ACHN (cell line): ENCODE measurements at regions not wholly inside any gene's neighbourhood (a gene's known extent, or its start where the extent isn't known, plus 50 kb on each side); places are given as distances from the start of the nearest gene placed in this dataset.
"Not testable (repeated sequence)": the region's sequence is repeated elsewhere in the genome, so short reads cannot be mapped to it uniquely, and the experiment has no call there.

Experiments
- DNase-seq: peaks from one replicate; pipeline ENCODE4 v3.0.0-alpha.2; 2015
- in situ Hi-C: cut with HindIII; loops from 2 replicates; pipeline ENCODE4 v1.10.0; 2017; ENCODE audit warnings: low sequenced_read_pairs, low pct_ligation_motif_present, low pct_unique_long_range_greater_than_20kb

DNA sequence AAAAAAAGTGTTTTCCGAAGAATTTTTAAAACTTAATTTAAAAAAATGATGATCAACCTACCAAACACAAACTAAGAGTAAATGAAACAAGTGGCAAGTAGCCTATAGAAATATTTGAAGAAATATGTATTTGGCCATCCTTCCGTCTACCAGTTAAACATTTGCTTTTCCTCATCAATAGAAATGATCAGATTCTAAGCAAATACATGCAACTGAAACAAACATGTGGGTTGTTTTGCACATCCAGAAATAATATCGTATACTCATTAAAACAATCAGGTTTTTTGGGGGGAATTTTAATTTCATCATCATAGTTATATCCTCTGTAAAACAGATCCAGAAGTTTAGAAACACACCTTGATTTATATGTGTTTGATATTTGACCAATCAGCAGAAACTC lies 1011.7 kb downstream of the GATA3 start:
- in situ Hi-C loops, result no loop called here
- DNase-seq, result no peak

DNA sequence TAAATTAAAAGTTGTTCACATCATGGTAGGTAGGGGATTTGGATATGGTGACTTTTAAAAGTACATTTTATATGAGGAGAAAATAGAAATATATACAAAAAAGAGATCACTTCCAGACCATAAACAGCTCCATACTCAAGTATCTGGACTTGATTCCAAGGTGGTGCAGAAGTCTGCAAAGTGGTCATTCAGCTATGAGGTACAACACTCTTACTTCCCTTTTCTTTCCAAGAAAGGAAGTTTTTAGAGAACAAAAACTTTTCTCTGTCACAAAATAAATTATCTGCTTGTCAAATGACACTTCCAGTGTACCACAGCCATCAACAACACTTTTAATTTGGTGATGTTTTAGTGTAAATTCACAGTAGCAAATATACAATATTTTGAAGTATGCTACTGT lies 1013.5 kb downstream of the GATA3 start:
- in situ Hi-C loops, result no loop called here
- DNase-seq, result no peak

DNA sequence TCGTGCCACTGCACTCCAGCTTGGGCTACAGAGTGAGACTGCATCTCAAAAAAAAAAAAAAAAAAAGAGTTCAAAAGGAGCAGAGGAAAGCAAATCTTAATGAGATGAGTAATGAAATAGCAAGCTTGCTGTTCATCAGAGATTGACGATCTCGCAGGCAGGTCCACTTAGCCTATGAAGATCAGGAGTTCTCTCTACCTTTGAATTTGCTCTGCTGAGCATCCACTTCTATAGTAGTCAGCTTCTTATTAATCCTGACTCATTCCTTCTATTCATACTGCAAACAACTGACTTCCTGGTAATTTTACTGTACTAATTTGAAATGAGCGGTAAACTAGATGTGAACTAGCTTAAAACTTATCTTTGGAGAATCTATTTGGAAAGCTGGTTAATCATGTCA lies 1014.6 kb downstream of the GATA3 start:
- in situ Hi-C loops, result no loop called here
- DNase-seq, result no peak

DNA sequence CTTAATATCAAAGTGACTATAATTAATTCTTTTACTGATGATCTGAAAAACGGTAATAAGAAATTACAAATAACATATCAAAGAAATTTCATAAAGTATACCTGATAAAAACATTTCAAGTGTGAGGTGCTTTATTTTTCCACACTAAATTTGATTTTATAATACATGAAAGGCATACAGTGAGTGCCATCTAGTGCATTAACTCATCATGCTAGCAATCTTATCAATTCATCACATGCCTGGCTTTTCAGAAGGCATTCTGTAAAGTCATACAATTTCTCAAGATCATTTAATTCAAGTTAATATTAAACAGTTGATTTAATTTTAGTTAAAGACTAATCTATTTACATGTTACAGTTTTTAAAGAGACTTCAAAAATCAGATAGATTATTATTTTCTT lies 1020.9 kb downstream of the GATA3 start:
- in situ Hi-C loops, result no loop called here
- no peak for DNase-seq

DNA sequence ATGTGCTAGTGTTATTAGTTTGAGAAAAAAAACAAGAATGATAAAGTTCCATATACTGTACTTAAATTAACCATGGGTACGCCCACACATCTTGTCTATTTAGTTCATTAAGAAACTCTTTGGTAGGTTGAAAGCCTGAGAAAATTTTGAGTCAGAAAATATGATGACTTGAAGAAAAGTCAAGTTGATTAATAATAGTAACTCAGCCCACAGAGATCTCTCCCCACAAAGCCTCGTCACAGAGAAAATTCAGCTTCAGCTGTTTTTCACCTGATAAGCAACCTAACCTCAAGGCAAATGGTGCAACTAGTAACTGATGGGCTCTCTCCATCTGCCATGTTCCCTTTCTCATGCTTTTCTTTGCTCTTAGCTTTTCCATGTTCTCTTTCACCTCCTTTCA lies 1021.6 kb downstream of the GATA3 start:
- no peak for DNase-seq
- in situ Hi-C loops, result no loop called here

DNA sequence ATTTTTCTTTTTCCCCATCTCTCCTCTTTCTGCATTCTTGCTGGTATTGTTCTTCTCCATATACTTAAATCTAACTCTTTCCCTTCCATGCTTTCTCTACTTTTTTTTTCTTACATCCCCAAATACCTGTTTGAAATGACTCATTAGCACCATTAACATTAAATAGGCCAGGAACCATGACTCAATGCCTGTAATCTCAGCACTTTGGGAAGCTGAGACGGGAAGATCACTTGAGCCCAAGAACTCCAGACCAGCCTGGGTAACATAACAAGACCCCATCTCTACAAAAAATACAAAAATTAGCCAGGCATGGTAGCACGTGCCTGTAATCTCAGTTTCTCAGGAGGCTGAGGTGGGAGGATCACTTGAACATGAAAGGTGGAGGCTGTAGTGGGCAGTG lies 1026.8 kb downstream of the GATA3 start:
- in situ Hi-C loops, result no loop called here
- no peak for DNase-seq

DNA sequence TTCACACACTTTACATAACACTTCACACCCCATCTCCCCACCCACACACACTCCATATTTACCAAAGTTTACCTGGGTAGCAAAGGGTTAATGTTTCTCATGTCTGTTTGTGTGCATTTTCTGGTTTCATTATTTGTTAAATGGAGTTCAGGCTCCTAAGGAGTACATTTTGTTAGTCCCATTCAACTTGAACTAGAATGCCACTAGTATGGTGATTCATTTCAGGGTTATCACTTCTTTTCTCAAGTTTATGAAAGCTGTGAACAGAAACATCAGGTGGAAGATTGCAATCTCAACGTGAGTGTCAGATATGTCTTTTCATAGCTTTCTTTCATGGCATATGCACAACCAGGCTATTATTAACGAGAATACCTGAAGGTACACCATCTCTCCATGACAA lies 1027.5 kb downstream of the GATA3 start:
- in situ Hi-C loops, result no loop called here

DNA sequence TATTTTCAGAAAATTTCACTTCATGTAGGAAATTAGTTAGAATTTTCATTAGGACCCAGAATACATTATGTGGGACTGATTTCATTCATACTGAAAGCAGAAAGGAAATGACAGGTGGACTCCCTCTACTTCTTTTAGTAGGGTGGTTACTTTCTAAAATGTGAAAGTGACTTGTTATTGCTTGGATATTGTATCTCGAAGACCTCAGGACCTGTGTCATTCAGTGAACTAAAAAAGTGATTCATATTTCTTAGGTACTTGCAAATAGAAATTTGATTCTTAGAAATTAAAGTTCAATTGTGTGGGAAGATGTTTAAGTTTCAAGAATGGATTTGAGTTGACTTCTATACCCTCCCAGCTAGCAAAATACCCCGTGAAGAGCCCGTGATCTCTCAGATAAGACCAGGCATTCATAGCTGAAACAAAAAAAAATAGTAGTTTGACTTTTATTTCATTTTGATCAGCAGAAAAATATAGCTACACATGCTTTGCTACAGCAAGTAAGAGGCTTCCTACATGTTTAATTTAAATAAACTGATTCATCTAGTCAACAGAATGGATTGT lies 1037.1 kb downstream of the GATA3 start:
- in situ Hi-C loops, result no loop called here
- DNase-seq, result no peak

More for the DNA sequence above, 1027.5 kb downstream of the GATA3 start:
- no peak for DNase-seq

DNA sequence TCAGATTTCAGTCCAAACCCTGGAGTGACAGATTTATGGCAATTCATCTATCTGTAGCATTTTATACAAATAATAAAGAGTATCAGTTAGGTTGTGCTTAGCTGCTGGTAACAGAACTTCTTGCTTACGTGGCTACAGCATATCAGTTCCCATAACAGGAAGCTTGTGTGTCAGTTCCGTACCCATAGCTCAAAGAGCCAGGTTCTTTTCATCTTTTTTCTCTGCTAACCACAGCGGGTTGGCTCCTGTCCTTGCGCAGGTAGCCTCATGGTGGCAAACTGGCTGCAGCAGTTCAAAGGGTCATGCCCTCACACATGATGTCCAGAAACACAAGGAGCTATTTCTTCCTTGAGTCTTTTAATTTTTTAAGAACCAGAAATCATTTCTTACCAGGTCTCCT lies 1041.8 kb downstream of the GATA3 start:
- no peak for DNase-seq
- in situ Hi-C loops, result no loop called here

DNA sequence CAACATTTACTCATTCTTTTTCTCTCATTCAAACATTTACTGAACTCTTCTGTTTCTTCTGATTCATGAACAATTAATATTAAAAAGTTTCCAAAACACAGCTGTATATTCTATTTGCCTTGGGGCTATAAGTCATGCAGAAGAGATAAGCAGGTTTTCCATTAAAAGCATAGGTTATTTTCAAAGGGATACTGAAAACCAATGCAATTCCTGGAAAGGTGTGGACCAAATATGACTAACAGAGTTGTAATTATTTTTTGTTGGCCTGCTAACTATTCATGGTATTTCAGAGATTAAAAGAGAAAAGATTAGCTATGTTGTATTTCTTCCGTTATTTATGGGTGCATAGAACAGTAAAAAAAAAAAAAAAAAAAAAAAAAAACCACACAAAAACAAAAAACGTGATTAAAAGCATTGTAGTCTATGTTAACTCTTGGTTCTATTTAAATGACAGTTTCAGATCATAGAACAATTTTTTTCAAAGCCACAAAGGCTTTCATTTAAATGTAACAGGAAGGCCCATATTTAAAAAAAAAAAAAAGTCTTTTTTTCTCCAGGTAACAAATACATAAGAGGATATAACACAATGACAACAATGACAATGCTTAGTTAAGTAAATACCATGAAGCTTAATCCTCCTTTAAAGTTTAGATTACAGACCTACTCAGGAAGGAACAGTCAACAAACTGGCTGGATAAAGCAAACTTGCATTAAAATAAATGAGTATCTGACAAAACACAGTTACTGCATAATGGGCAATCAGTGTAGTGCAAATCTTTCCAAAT lies 1042.9 kb downstream of the GATA3 start:
- no peak for DNase-seq

DNA sequence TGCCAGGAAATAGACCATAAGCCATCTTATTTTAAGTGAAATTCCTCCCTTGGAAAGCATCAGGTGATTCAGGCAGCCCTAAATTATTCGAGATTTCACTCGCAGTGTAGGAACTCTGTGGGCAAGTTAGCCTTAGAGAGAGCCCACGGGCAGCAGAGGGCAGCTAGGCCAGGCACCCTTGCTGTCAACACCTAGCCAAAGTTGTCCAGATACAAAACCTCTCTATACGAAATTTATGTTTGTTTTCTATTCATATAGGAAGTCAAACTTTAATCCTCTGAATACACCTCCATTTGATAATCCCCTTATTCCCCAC lies 1043.5 kb downstream of the GATA3 start:
- in situ Hi-C loops, result no loop called here
- no peak for DNase-seq

More for the DNA sequence above, 1042.9 kb downstream of the GATA3 start:
- in situ Hi-C loops, result no loop called here

DNA sequence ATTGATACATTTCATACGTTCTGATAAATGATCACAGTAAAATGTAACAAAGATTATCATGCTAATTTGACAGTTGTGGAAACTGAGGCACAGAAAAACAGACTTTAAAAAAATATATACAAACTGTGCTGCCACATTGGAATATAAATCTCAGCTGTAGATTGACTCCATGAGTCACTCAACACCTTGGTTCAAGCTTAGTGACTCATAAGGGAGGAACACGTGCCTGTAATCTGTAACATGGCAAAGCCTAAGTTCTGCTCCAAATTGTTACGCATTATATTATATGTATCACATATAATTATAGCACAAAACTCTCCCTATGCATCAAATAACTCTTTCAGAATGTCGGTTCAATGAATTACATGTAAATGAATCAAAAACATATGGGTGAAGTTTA lies 1047.5 kb downstream of the GATA3 start:
- DNase-seq, result no peak
- in situ Hi-C loops, result no loop called here

DNA sequence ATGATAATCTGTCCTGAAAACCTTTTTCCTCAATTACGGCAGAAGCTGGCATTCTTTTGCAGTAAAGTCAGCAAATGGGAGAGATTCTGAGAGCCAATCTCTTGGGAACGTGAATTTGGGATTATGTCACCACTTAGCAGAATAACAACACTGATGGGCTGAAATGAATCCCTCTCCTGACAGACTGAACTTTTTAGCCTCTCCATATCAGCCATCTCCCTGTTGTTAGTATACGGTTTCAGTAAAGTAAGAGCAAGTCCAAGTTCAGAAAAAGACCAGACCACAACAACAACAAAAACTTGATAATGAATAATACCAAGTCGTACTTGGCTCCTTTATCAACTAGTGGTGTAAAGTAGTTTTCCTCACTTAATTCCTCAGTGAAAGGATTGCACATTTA lies 1048.8 kb downstream of the GATA3 start:
- in situ Hi-C loops, result no loop called here
- DNase-seq, result no peak

DNA sequence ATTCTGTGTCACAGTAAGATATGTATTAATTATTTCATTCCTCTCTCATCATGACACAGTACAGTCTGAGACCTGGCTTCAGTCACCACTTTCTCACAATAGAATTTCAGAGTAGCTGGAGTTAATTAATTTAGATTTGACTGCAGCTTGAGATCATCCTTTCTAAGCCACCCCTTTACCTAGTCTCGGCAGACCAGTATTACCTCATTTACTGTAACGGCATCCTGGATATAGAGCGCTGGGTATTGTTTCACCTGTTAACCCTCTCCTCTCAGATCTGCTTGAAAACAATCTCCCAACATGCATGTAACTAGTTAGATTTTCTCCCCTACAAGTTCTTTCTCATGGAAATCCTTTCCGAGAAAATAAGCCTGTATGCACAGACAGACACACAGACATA lies 1057.5 kb downstream of the GATA3 start:
- DNase-seq, result no peak
- in situ Hi-C loops, result no loop called here

DNA sequence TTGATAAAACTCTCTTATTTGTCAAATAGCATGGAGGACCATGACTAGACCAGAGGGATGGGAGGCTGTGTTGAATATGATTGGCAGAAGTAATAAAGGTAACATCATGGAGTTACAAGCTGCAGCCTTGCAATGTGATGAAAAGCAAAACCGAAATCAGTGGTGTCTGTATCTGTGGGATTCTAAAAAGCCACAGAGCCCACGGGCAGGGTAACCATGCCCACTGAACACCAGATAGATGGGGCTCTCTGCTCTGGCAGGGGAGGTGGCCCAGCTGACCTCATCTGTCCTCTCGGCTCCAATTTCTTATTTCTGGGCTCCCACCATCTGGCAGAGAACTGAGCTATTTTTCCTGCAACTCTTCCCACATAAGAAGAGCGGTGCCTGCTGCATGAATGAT lies 1072.2 kb downstream of the GATA3 start:
- in situ Hi-C loops, result no loop called here
- DNase-seq, result no peak

DNA sequence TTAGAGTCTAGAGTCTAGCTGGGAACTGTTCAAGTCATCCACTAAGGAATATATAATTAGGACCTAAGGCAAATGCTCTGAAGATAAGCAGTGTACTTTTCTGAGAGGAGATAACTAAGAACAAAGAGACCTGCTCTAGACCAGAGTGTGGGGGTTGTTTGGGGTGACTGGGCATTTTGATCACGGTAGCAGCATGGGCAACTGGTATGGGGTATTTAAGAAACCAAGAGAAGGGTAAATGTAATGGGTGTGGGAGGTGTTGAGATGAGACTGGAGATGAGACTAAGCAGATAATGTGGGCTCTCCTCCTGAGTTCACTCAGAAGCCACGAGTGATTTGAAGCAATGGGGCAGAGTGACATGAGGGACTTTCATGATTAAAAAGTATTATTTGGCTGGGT lies 1082.9 kb downstream of the GATA3 start:
- in situ Hi-C loops, result no loop called here
- DNase-seq, result no peak

DNA sequence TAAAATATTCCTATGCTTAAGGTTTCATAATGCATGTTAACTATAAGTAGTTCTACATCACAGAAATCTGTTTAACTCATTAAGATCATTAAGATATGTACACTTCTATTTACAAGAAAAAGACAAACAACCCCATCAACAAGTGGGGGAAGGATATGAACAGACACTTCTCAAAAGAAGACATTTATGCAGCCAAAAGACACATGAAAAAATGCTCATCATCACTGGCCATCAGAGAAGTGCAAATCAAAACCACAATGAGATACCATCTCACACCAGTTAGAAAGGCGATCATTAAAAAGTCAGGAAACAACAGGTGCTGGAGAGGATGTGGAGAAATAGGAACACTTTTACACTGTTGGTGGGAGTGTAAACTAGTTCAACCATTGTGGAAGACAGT lies 1084.3 kb downstream of the GATA3 start:
- DNase-seq, in situ Hi-C loops: not testable (repeated sequence)

DNA sequence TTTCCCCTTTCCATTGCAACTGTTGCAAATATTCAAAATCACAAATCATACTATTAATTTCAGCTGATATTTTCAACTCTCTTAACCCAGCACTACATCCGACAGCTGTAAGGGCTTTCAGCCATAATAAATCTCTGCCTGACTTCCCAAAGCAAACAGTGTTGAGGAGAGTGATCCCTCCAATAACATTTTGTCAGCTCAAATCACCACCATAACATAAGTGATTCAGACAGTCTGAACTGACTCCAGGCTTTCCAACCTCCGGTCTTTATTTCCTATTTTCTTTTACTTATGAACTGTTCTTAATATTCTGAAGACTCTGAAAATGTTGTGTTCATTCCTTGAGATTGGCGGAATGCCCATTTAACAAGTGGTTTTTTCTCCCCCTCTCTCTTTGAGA lies 1085.9 kb downstream of the GATA3 start:
- in situ Hi-C loops, result no loop called here

DNA sequence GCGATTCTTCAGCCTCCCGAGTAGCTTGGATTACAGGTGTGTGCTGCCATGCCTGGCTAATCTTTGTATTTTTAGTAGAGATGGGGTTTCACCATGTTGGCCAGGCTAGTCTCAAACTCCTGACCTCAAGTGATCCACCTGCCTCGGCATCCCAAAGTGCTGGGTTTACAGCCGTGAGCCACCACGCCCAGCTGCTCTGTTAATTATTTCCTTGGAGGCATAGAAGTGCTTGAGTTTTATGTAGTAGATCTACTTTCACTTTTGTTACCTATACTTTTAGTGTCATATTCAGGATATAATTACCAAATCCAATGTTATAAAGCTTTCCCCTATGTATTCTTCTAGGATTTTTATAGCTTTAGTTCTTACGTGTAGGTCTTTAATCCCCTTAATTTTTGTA lies 1093.0 kb downstream of the GATA3 start:
- in situ Hi-C loops, result no loop called here
- peak; percentile 6 for DNase-seq

More for the DNA sequence above, 1085.9 kb downstream of the GATA3 start:
- no peak for DNase-seq

DNA sequence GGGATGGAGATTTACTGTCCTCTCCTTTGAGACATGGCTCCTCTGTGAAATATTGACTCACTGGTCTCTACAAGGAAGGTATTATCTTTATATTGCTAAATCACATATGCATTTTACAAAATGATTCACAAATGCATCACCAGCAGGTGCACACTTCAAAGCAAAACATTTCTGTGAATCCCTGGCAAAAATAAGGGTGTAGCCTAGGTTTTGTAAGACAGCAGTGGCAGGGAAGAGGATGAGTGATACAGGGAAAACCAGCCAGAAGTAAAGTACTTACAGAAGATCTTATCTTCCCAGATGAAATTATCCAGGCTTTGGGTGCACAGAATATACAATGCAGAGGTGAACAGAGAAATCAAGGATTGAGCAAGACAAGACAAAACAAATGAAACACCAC lies 1094.6 kb downstream of the GATA3 start:
- in situ Hi-C loops, result no loop called here
- DNase-seq, result no peak

DNA sequence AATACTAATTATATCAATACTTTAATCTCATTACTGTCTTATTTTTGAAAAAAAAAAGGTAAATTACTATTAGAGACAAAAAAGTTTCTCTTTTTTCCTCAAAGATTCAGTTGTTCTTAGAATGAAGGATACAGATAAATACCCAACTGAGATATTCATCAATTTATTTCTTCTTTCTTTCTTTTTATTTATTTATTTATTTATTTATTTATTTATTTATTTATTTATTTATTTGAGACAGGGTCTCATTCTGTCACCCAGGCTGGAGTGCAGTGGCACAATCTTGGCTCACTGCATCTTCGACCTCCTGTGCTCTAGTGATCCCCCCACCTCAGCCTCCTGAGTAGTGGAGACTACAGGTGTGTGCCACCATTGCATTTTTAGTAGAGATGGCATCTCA lies 1098.6 kb downstream of the GATA3 start:
- in situ Hi-C loops, DNase-seq: not testable (repeated sequence)
